DND-41 (cell line): ENCODE measurements at regions not wholly inside any gene's neighbourhood (a gene's known extent, or its start where the extent isn't known, plus 50 kb on each side); places are given as distances from the start of the nearest gene placed in this dataset.

Source experiments
- EZH2 ChIP-seq: IDR thresholded peaks from 3 replicates; pipeline ENCODE4 v1.6.1; 2012; ENCODE audit warnings: borderline replicate concordance, low read depth, mild to moderate bottlenecking, moderate library complexity, low read length, inconsistent platforms; ENCODE audit not compliant: severe bottlenecking
- TF ChIP-seq, protein P1 (sequence below): IDR thresholded peaks from 2 replicates; pipeline ENCODE4 v1.5.1; 2012; ENCODE audit warnings: borderline replicate concordance, low read length, moderate library complexity, mild to moderate bottlenecking; ENCODE audit not compliant: poor library complexity, severe bottlenecking; ENCODE audit errors: extremely low read depth

DNA sequence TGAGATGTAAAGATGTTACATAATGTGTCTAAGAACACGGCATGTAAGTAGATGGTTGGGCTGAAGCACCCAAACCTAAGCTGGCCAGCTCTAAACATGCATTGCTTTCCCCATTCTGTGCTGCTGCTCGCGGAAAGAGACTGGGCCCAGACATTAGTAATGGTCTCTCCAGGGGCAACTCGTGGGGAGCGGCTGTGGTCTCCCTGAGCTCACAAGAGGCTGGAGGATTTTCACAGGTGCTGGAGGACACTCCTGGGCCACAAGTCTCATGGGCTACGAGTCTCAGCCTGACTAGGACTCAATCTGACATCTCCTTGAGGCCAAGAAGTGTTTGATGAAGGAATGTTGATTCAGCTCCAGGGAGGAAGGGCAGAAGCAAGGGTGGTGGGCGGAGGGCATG, 92.7 kb upstream of the PTCH1 start:
- TF ChIP-seq, protein P1, sequence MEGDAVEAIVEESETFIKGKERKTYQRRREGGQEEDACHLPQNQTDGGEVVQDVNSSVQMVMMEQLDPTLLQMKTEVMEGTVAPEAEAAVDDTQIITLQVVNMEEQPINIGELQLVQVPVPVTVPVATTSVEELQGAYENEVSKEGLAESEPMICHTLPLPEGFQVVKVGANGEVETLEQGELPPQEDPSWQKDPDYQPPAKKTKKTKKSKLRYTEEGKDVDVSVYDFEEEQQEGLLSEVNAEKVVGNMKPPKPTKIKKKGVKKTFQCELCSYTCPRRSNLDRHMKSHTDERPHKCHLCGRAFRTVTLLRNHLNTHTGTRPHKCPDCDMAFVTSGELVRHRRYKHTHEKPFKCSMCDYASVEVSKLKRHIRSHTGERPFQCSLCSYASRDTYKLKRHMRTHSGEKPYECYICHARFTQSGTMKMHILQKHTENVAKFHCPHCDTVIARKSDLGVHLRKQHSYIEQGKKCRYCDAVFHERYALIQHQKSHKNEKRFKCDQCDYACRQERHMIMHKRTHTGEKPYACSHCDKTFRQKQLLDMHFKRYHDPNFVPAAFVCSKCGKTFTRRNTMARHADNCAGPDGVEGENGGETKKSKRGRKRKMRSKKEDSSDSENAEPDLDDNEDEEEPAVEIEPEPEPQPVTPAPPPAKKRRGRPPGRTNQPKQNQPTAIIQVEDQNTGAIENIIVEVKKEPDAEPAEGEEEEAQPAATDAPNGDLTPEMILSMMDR, result no peak
- TF ChIP-seq EZH2, result no peak
